Activated T-cell treated with anti-CD3 and anti-CD28 coated beads, Interleukin-2, amount 50 U/mL, for 4 hours (primary cell): ENCODE measurements at regions not wholly inside any gene's neighbourhood (a gene's known extent, or its start where the extent isn't known, plus 50 kb on each side); places are given as distances from the start of the nearest gene placed in this dataset.

ENCODE experiments used
- ATAC-seq, 2 donors: fragments of 200-7000 bp; cut with Tn5 transposase; one replicate each; pipeline ENCODE4 v1.10.0; 2021
- DNase-seq: peaks from one replicate; pipeline ENCODE4 v3.0.0-alpha.2; 2020
- H3K27me3 Mint-ChIP-seq: one replicate; pipeline ENCODE4 v1.8.0; 2021; ENCODE audit warnings: low read depth, mixed read lengths
- H3K36me3 Mint-ChIP-seq: one replicate; pipeline ENCODE4 v1.8.0; 2022; ENCODE audit warnings: mixed read lengths; ENCODE audit not compliant: insufficient read depth
- H3K4me1 Mint-ChIP-seq: one replicate; pipeline ENCODE4 v1.8.0; 2021; ENCODE audit warnings: low read depth, mixed read lengths
- H3K4me3 Mint-ChIP-seq: one replicate; pipeline ENCODE4 v1.8.0; 2021; ENCODE audit warnings: mild to moderate bottlenecking, moderate library complexity, mixed read lengths
- H3K9me3 Mint-ChIP-seq: one replicate; pipeline ENCODE4 v1.8.0; 2021; ENCODE audit warnings: mixed read lengths

- DNase-seq (no peak), ATAC-seq (no peak)
- Mint-ChIP-seq H3K9me3 (no peaks in the 10 kb centered on the region), H3K4me1 (peaks cover 29% of the 10 kb centered on the region), H3K36me3 (no peaks in the 10 kb centered on the region), H3K4me3 (no peak overlapping the region), H3K27me3 (peaks cover 14% of the 10 kb centered on the region)
Measured at GRCh38 chr17:77694391-77695363, 263.8 kb upstream of the TNRC6C start.

GRCh38 chr17:77695386-77695785, 263.1 kb upstream of the TNRC6C start:
- no peak for ATAC-seq
- H3K4me3 Mint-ChIP-seq = no peak overlapping the region
- peaks cover 26% of the 10 kb centered on the region for H3K4me1 Mint-ChIP-seq
- no peaks in the 10 kb centered on the region for H3K9me3 Mint-ChIP-seq
- H3K27me3 Mint-ChIP-seq = peaks cover 14% of the 10 kb centered on the region
- H3K36me3 Mint-ChIP-seq = no peaks in the 10 kb centered on the region
- no peak for DNase-seq

- ATAC-seq (no peak), DNase-seq (no peak)
- H3K9me3 Mint-ChIP-seq = no peaks in the 10 kb centered on the region
- H3K36me3 Mint-ChIP-seq = no peaks in the 10 kb centered on the region
- peaks cover 18% of the 10 kb centered on the region for H3K4me1 Mint-ChIP-seq
- H3K4me3 Mint-ChIP-seq = no peak overlapping the region
- H3K27me3 Mint-ChIP-seq = peaks cover 14% of the 10 kb centered on the region
Measured at GRCh38 chr17:77696151-77696720, 262.3 kb upstream of the TNRC6C start.

GRCh38 chr17:77696721-77697460, 261.6 kb upstream of the TNRC6C start:
- Mint-ChIP-seq H3K9me3 (peaks cover 2% of the 10 kb centered on the region), H3K36me3 (no peaks in the 10 kb centered on the region), H3K4me1 (peaks cover 13% of the 10 kb centered on the region), H3K27me3 (peaks cover 11% of the 10 kb centered on the region), H3K4me3 (no peak overlapping the region)
- DNase-seq = no peak
- ATAC-seq = no peak

GRCh38 chr17:77697480-77698400, 260.8 kb upstream of the TNRC6C start:
- DNase-seq (no peak), ATAC-seq (no peak)
- peaks cover 7% of the 10 kb centered on the region for H3K4me1 Mint-ChIP-seq

GRCh38 chr17:77698903-77699623, 259.4 kb upstream of the TNRC6C start:
- Mint-ChIP-seq H3K27me3 (peaks cover 11% of the 10 kb centered on the region), H3K4me3 (no peak overlapping the region), H3K9me3 (peaks cover 20% of the 10 kb centered on the region), H3K4me1 (peaks cover 2% of the 10 kb centered on the region), H3K36me3 (no peaks in the 10 kb centered on the region)
- DNase-seq = no peak
- no peak for ATAC-seq

More at GRCh38 chr17:77697480-77698400, 260.8 kb upstream of the TNRC6C start:
- Mint-ChIP-seq H3K27me3 (peaks cover 11% of the 10 kb centered on the region), H3K9me3 (peaks cover 10% of the 10 kb centered on the region), H3K36me3 (no peaks in the 10 kb centered on the region), H3K4me3 (no peak overlapping the region)

GRCh38 chr17:77700165-77700881, 258.2 kb upstream of the TNRC6C start:
- H3K36me3 Mint-ChIP-seq = no peaks in the 10 kb centered on the region
- peaks cover 2% of the 10 kb centered on the region for H3K4me1 Mint-ChIP-seq
- H3K4me3 Mint-ChIP-seq = no peak overlapping the region
- peaks cover 31% of the 10 kb centered on the region for H3K9me3 Mint-ChIP-seq
- H3K27me3 Mint-ChIP-seq = peaks cover 10% of the 10 kb centered on the region
- ATAC-seq = no peak
- no peak for DNase-seq

GRCh38 chr17:77701996-77702395, 256.5 kb upstream of the TNRC6C start:
- Mint-ChIP-seq H3K9me3 (peaks cover 37% of the 10 kb centered on the region), H3K27me3 (peaks cover 4% of the 10 kb centered on the region), H3K4me1 (peaks cover 2% of the 10 kb centered on the region), H3K4me3 (no peak overlapping the region), H3K36me3 (no peaks in the 10 kb centered on the region)
- ATAC-seq = no peak
- DNase-seq = no peak

GRCh38 chr17:77704048-77704815, 254.3 kb upstream of the TNRC6C start:
- H3K9me3 Mint-ChIP-seq = peaks cover 37% of the 10 kb centered on the region

GRCh38 chr17:77706938-77707337, 251.6 kb upstream of the TNRC6C start:
- Mint-ChIP-seq H3K4me3 (no peak overlapping the region), H3K9me3 (peaks cover 34% of the 10 kb centered on the region), H3K36me3 (no peaks in the 10 kb centered on the region), H3K27me3 (peaks cover 3% of the 10 kb centered on the region), H3K4me1 (peaks cover 2% of the 10 kb centered on the region)
- ATAC-seq (no peak), DNase-seq (no peak)

More at GRCh38 chr17:77704048-77704815, 254.3 kb upstream of the TNRC6C start:
- no peaks in the 10 kb centered on the region for H3K36me3 Mint-ChIP-seq
- ATAC-seq = no peak
- peaks cover 2% of the 10 kb centered on the region for H3K4me1 Mint-ChIP-seq
- H3K4me3 Mint-ChIP-seq = no peak overlapping the region
- no peak for DNase-seq
- peaks cover 3% of the 10 kb centered on the region for H3K27me3 Mint-ChIP-seq

- peaks cover 3% of the 10 kb centered on the region for H3K27me3 Mint-ChIP-seq
- ATAC-seq (no peak), DNase-seq (no peak)
- H3K4me1 Mint-ChIP-seq = peaks cover under 1% of the 10 kb centered on the region
- no peaks in the 10 kb centered on the region for H3K36me3 Mint-ChIP-seq
- H3K9me3 Mint-ChIP-seq = peaks cover 28% of the 10 kb centered on the region
- no peak overlapping the region for H3K4me3 Mint-ChIP-seq
Measured at GRCh38 chr17:77707546-77707945, 251.0 kb upstream of the TNRC6C start.

- peaks cover 3% of the 10 kb centered on the region for H3K27me3 Mint-ChIP-seq
- H3K9me3 Mint-ChIP-seq = peaks cover 27% of the 10 kb centered on the region
- no peaks in the 10 kb centered on the region for H3K36me3 Mint-ChIP-seq
- DNase-seq (no peak), ATAC-seq (no peak)
- H3K4me3 Mint-ChIP-seq = no peak overlapping the region
- no peaks in the 10 kb centered on the region for H3K4me1 Mint-ChIP-seq
Measured at GRCh38 chr17:77708049-77708448, 250.5 kb upstream of the TNRC6C start.
